Panc1 (cell line): ENCODE measurements at regions not wholly inside any gene's neighbourhood (a gene's known extent, or its start where the extent isn't known, plus 50 kb on each side); places are given as distances from the start of the nearest gene placed in this dataset.

Experiments used
- CTCF ChIP-seq: fragments of 450-650 bp; IDR thresholded peaks from 2 replicates; pipeline ENCODE4 v1.5.1; 2017; ENCODE audit warnings: mild to moderate bottlenecking
- REST ChIP-seq, 2 experiments: IDR thresholded peaks; 2 replicates each; pipeline ENCODE4 v1.6.1; 2011 to 2012; ENCODE audit warnings: low read depth in 2 of 2, control low read depth in 1 of 2, low read length in 1 of 2, mild to moderate bottlenecking in 1 of 2, moderate library complexity in 1 of 2; ENCODE audit not compliant: insufficient read depth in 1 of 2
- TCF7L2 ChIP-seq: IDR thresholded peaks from 2 replicates; pipeline ENCODE4 v1.6.1; 2011; ENCODE audit warnings: mild to moderate bottlenecking, low read depth, low read length, inconsistent platforms

GRCh38 chr10:20455774-20456173 is 441.3 kb downstream of the NEBL start:
- TF ChIP-seq CTCF (no peak), TCF7L2 (no peak), REST (IDR thresholded peaks at IDR 0.05; ENCODE audit: insufficient read depth in 1 of 2, low read depth in 2 of 2, low read length in 1 of 2) (no peak)
